ENCODE measurements at regions not wholly inside any gene's neighbourhood (a gene's known extent, or its start where the extent isn't known, plus 50 kb on each side); places are given as distances from the start of the nearest gene placed in this dataset.

- TF ChIP-seq CTCF (IDR thresholded peaks at IDR 0.05): peak; percentile 79
- peak overlapping the region; percentile 32 to 68 for H3K27ac ChIP-seq
- H3K4me3 ChIP-seq: no peak overlapping the region
- no peak for DNase-seq (ENCODE audit: low spot score)
These were observed 179.0 kb downstream of the ADSS2 start for GRCh38 chr1:244272471-244273261.

- TF ChIP-seq CTCF (IDR thresholded peaks at IDR 0.05): no peak
- Histone ChIP-seq H3K27ac (peak overlapping the region; percentile 21 to 54), H3K4me3 (peak overlapping the region; percentile 46)
- no peak for DNase-seq (ENCODE audit: low spot score)
These were observed 178.4 kb downstream of the ADSS2 start for GRCh38 chr1:244273262-244273844.

GRCh38 chr1:244273845-244274619, 177.7 kb downstream of the ADSS2 start:
- TF ChIP-seq CTCF (IDR thresholded peaks at IDR 0.05): no peak
- DNase-seq (ENCODE audit: low spot score): peak; percentile 81
- peak overlapping the region; percentile 21 to 54 for H3K27ac ChIP-seq
- H3K4me3 ChIP-seq: peak overlapping the region; percentile 46

GRCh38 chr1:244276646-244277045, 175.1 kb downstream of the ADSS2 start:
- no peak for TF ChIP-seq CTCF (IDR thresholded peaks at IDR 0.05)
- H3K27ac ChIP-seq: no peak overlapping the region

GRCh38 chr1:244280201-244280600, 171.5 kb downstream of the ADSS2 start:
- H3K27ac ChIP-seq: no peak overlapping the region
- no peak for DNase-seq (ENCODE audit: low spot score)
- H3K4me3 ChIP-seq: no peak overlapping the region
- no peak for TF ChIP-seq CTCF (IDR thresholded peaks at IDR 0.05)

More at GRCh38 chr1:244276646-244277045, 175.1 kb downstream of the ADSS2 start:
- DNase-seq (ENCODE audit: low spot score): no peak
- no peak overlapping the region for H3K4me3 ChIP-seq

GRCh38 chr1:244280859-244281258, 170.8 kb downstream of the ADSS2 start:
- no peak for TF ChIP-seq CTCF (IDR thresholded peaks at IDR 0.05)
- no peak overlapping the region for H3K4me3 ChIP-seq

More at GRCh38 chr1:244280859-244281258, 170.8 kb downstream of the ADSS2 start:
- DNase-seq (ENCODE audit: low spot score): no peak
- H3K27ac ChIP-seq: no peak overlapping the region

Measured in coronary artery (tissue), 2 donors.